Activated CD8-positive, alpha-beta T cell treated with anti-CD3 and anti-CD28 coated beads for 36 hours (primary cell): ENCODE measurements at regions not wholly inside any gene's neighbourhood (a gene's known extent, or its start where the extent isn't known, plus 50 kb on each side); places are given as distances from the start of the nearest gene placed in this dataset.

Experiments
- ATAC-seq: fragments of 200-7000 bp; cut with Tn5 transposase; one replicate; pipeline ENCODE4 v1.10.0; 2021; ENCODE audit warnings: mild to moderate bottlenecking, moderate library complexity
- CTCF ChIA-PET: fragments of 350-600 bp; sonication (Branson Sonifier 250); formaldehyde crosslinking; loops from one replicate; lab custom pipeline; 2021; ENCODE audit warnings: antibody characterized with exemption; lab: Charles Lee
- POLR2A ChIA-PET: fragments of 350-600 bp; sonication (Branson Sonifier 250); formaldehyde crosslinking; loops from one replicate; lab custom pipeline; 2021; ENCODE audit warnings: antibody characterized with exemption; lab: Charles Lee
- DNase-seq: peaks from one replicate; pipeline ENCODE4 v3.0.0-alpha.2; 2020
- H3K27ac Mint-ChIP-seq: one replicate; pipeline ENCODE4 v1.8.0; 2021; ENCODE audit warnings: mild to moderate bottlenecking, mixed read lengths
- H3K27me3 Mint-ChIP-seq: one replicate; pipeline ENCODE4 v1.8.0; 2021; ENCODE audit warnings: mixed read lengths
- H3K36me3 Mint-ChIP-seq: one replicate; pipeline ENCODE4 v1.8.0; 2021; ENCODE audit warnings: low read depth, mixed read lengths
- H3K4me1 Mint-ChIP-seq: one replicate; pipeline ENCODE4 v1.8.0; 2021; ENCODE audit warnings: low read depth, mixed read lengths
- H3K4me3 Mint-ChIP-seq: one replicate; pipeline ENCODE4 v1.8.0; 2021; ENCODE audit warnings: mild to moderate bottlenecking, moderate library complexity, mixed read lengths
- H3K9me3 Mint-ChIP-seq: one replicate; pipeline ENCODE4 v1.8.0; 2021; ENCODE audit warnings: mixed read lengths
- intact Hi-C: fragments of 100-400 bp; cut with micrococcal nuclease; formaldehyde crosslinking; loops from one replicate; pipeline ENCODE4 v1.10.0; 2022
- TF ChIP-seq, protein P1 (sequence below): fragments of 200-600 bp; IDR thresholded peaks from one replicate; pipeline ENCODE4 v1.8.0; 2022; ENCODE audit warnings: antibody characterized with exemption, mild to moderate bottlenecking

DNA sequence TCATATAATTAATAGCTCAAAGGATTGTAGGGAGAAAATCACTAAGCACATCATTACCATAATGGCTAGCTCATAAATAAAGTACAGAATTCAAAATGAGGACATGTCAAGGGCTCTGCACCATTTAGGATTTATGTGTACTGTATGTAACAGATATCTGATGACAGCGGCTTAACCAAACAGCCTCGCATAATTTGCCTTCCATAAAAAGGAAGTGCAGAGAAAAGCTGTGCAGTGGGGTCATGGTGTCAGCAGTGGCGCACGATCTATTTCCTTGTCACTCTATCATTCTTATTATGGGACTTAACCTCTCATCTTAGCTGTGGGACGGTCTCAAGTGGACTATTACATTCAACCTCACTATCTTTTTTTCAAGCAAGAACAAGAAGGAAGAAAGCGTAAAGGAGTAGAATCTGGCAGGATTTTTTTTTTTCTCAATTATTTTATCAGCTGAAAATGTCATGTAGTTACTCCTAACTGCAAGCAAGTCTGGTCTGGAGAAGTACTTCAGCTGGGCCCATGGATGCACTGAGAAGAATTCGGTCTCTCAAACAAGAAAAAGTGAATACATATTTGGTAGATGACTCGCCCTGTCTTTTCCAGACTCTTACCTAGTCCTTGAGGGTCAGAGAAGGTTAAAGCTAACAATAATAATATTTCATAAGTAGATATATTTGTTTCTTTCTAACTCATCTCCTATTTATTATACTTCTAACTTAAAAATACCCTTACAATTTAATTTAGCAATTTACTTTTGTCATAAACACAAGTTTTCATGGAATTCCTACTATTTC, 94.6 kb downstream of the COX18 start:
- Mint-ChIP-seq H3K36me3 (no peaks in the 10 kb centered on the region), H3K4me3 (no peak overlapping the region), H3K4me1 (peaks cover 2% of the 10 kb centered on the region), H3K27ac (no peak overlapping the region), H3K9me3 (no peaks in the 10 kb centered on the region), H3K27me3 (peaks cover 14% of the 10 kb centered on the region)
- TF ChIP-seq, protein P1, sequence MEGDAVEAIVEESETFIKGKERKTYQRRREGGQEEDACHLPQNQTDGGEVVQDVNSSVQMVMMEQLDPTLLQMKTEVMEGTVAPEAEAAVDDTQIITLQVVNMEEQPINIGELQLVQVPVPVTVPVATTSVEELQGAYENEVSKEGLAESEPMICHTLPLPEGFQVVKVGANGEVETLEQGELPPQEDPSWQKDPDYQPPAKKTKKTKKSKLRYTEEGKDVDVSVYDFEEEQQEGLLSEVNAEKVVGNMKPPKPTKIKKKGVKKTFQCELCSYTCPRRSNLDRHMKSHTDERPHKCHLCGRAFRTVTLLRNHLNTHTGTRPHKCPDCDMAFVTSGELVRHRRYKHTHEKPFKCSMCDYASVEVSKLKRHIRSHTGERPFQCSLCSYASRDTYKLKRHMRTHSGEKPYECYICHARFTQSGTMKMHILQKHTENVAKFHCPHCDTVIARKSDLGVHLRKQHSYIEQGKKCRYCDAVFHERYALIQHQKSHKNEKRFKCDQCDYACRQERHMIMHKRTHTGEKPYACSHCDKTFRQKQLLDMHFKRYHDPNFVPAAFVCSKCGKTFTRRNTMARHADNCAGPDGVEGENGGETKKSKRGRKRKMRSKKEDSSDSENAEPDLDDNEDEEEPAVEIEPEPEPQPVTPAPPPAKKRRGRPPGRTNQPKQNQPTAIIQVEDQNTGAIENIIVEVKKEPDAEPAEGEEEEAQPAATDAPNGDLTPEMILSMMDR = no peak
- CTCF ChIA-PET = no interaction called here
- ATAC-seq (no peak), DNase-seq (no peak)
- intact Hi-C loops = no loop called here
- POLR2A ChIA-PET = no interaction called here

DNA sequence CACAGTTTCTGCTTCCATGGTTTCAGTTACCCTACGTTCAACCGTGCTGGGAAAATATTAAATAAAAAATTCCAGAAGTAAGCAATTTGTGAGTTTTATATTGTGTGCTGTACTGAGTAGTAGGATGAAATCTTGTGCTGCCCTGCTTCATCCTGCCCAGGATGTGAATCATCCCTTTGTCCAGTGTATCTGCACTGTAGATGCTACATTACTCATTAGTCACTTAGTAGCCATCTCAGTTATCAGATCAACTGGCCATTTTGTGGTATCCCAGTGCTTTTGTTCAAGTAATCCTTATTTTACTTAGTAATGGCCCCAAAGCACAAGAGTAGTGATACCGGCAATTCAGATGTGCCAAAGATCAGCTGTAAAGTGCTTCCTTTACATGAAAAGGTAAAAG, 97.9 kb downstream of the COX18 start:
- Mint-ChIP-seq H3K36me3 (no peaks in the 10 kb centered on the region), H3K27ac (no peak overlapping the region), H3K4me1 (peaks cover 2% of the 10 kb centered on the region), H3K9me3 (no peaks in the 10 kb centered on the region), H3K27me3 (peaks cover 18% of the 10 kb centered on the region), H3K4me3 (no peak overlapping the region)
- intact Hi-C loops = no loop called here
- TF ChIP-seq, protein P1 = no peak
- DNase-seq = no peak
- ChIA-PET CTCF (no interaction called here), POLR2A (no interaction called here)
- no peak for ATAC-seq

DNA sequence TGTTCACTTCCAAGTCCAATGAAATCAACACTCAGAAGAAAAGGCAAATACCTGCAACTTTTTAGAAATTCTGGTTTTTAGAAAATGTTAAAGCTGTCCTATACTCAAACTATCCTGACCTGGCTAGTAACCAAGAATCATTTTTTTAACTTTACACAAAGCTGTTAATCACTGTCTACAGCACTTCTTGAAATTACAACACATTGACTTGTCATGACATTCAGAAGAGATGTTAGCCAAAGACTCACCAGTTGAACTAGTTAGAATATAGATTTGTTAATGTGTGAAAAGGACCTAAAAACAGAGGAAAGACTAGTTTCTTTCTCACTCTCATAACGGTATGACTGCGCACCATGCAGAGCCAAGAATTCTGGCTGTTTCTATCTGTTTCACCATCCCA, 98.8 kb downstream of the COX18 start:
- TF ChIP-seq, protein P1 = no peak
- intact Hi-C loops = no loop called here
- Mint-ChIP-seq H3K4me3 (no peak overlapping the region), H3K36me3 (no peaks in the 10 kb centered on the region), H3K27me3 (peaks cover 18% of the 10 kb centered on the region), H3K9me3 (no peaks in the 10 kb centered on the region), H3K4me1 (peaks cover 2% of the 10 kb centered on the region), H3K27ac (no peak overlapping the region)
- DNase-seq (no peak), ATAC-seq (no peak)
- CTCF ChIA-PET = no interaction called here
- POLR2A ChIA-PET = no interaction called here

DNA sequence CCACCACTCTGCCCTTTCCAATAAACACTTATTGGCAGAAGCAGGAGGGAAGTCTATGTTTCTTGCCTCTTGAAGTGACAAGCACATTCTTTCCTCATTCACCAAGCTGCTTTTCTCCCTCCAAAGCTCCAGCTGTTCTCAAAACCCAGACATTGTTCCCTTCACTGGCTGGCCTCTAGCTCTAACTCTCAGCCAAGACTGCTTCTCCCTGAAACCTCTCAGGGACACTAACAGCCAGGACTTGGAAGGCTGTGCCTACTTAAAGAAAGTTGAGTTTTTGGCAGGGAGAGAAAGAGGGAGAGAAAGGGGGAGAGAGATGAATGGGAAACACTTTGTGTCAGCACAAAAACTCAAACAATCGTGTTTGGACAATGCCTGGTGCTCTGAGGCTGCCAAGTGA, 99.5 kb downstream of the COX18 start:
- DNase-seq (no peak), ATAC-seq (no peak)
- intact Hi-C loops = no loop called here
- TF ChIP-seq, protein P1 = no peak
- CTCF ChIA-PET = no interaction called here
- no peak overlapping the region for H3K27ac Mint-ChIP-seq
- H3K27me3 Mint-ChIP-seq = peaks cover 18% of the 10 kb centered on the region
- H3K4me3 Mint-ChIP-seq = no peak overlapping the region
- no peaks in the 10 kb centered on the region for H3K9me3 Mint-ChIP-seq
- POLR2A ChIA-PET = no interaction called here
- peaks cover 2% of the 10 kb centered on the region for H3K4me1 Mint-ChIP-seq
- H3K36me3 Mint-ChIP-seq = no peaks in the 10 kb centered on the region

DNA sequence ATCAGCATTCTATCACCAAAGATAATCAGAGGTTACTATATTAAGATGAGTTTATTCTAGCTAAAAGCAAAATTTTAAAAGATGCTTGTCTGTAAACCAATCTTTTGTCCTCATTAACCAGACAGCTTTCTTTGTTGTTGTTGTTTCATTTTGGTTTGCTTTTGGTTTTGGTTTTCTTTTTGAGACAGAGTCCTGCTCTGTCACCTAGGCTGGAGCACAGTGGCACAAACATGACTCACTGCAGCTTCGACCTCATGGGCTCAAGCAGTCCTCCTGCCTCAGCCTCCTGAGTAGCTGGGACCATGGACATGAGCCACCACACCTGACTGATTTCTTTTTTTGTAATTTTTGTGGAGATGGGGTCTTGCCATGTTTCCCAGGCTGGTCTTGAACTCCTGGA, 102.9 kb downstream of the COX18 start:
- H3K4me3 Mint-ChIP-seq = no peak overlapping the region
- CTCF ChIA-PET = no interaction called here

More for the DNA sequence above, 102.9 kb downstream of the COX18 start:
- no peak for ATAC-seq
- DNase-seq = peak; percentile 5
- Mint-ChIP-seq H3K4me1 (no peaks in the 10 kb centered on the region), H3K27ac (no peak overlapping the region), H3K27me3 (peaks cover 19% of the 10 kb centered on the region), H3K36me3 (peaks cover 2% of the 10 kb centered on the region), H3K9me3 (peaks cover 9% of the 10 kb centered on the region)
- POLR2A ChIA-PET = no interaction called here
- intact Hi-C loops = no loop called here
- TF ChIP-seq, protein P1 = no peak
